Epithelial cell of esophagus (primary cell): ENCODE measurements at regions not wholly inside any gene's neighbourhood (a gene's known extent, or its start where the extent isn't known, plus 50 kb on each side); places are given as distances from the start of the nearest gene placed in this dataset.
"Not testable (repeated sequence)": the region's sequence is repeated elsewhere in the genome, so short reads cannot be mapped to it uniquely, and the experiment has no call there.

Source experiments
- DNase-seq: peaks from one replicate; pipeline ENCODE4 v3.0.0; 2010; ENCODE audit warnings: low read depth
- H3K4me3 ChIP-seq: 2 replicates; pipeline ENCODE4 v1.5.1; 2011; ENCODE audit warnings: mild to moderate bottlenecking, low read length, control low read depth
- TF ChIP-seq, protein P1 (sequence below): IDR thresholded peaks from 2 replicates; pipeline ENCODE4 v1.5.1; 2011; ENCODE audit warnings: low read depth, mild to moderate bottlenecking, low read length, control low read depth, inconsistent platforms; ENCODE audit not compliant: insufficient read depth; ENCODE audit errors: missing control alignments

- H3K4me3 ChIP-seq, result no peak overlapping the region
- TF ChIP-seq, protein P1, sequence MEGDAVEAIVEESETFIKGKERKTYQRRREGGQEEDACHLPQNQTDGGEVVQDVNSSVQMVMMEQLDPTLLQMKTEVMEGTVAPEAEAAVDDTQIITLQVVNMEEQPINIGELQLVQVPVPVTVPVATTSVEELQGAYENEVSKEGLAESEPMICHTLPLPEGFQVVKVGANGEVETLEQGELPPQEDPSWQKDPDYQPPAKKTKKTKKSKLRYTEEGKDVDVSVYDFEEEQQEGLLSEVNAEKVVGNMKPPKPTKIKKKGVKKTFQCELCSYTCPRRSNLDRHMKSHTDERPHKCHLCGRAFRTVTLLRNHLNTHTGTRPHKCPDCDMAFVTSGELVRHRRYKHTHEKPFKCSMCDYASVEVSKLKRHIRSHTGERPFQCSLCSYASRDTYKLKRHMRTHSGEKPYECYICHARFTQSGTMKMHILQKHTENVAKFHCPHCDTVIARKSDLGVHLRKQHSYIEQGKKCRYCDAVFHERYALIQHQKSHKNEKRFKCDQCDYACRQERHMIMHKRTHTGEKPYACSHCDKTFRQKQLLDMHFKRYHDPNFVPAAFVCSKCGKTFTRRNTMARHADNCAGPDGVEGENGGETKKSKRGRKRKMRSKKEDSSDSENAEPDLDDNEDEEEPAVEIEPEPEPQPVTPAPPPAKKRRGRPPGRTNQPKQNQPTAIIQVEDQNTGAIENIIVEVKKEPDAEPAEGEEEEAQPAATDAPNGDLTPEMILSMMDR, result no peak
- no peak for DNase-seq
These were observed 271.8 kb downstream of the ZIC1 start for GRCh38 chr3:147680837-147681483.

GRCh38 chr3:147688868-147689267, 279.7 kb downstream of the ZIC1 start:
- TF ChIP-seq, protein P1, result no peak
- no peak overlapping the region for H3K4me3 ChIP-seq
- DNase-seq, result no peak

DNA sequence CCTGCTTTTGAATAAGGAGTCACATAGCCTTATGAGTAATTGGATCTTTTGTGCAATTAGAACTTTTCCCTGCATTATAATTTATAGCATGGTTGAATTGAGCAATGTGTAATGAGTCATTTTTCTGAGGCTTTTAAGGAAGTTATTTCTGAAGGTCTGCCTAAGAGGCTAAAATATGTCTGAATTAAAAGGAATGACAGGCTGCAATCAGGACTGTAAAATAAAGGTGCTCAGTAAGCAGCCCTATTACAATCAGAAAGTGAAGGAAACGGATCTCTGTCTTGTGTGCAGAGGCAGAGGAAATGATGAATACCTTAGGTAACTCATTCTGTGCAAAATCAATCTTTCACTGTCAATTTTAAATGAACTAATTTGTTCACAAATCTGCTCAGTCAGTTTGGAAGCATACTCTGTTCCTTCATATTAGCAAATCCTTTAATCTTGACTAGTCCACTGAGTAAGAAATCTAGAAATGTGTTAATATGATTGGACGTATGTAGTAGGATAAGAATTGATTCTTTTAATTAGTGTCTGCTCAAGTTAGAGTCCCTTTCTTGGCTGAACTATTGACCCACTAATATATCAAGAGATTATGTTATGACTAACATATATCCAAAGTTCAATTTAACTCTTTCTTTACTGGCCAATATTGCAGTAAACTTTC, 290.1 kb downstream of the ZIC1 start:
- H3K4me3 ChIP-seq, result no peak overlapping the region
- peak; percentile 78 for DNase-seq
- TF ChIP-seq, protein P1, result no peak

- no peak for DNase-seq
- TF ChIP-seq, protein P1, result no peak
- H3K4me3 ChIP-seq, result no peak overlapping the region
These were observed 292.0 kb downstream of the ZIC1 start for GRCh38 chr3:147701195-147701594.

DNA sequence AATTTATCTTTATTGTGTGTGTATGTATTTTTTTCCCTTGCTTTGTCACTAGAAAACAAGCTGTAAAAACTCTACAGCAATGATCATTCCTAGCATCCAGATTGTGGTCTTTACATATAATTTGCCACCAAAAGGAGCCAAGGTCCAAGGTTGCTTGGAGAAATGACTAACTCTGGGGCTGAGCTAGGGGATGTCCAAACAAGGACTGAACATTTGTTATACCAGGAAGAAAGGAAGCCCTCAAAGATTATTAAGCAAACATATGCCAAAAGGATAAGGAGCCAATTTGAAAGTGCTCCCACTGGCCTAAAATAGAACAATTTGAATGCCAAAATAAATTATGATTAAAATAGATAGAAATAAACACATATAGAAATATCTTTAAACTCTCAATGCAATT, 293.3 kb downstream of the ZIC1 start:
- H3K4me3 ChIP-seq, result no peak overlapping the region
- TF ChIP-seq, protein P1, result no peak
- no peak for DNase-seq

DNA sequence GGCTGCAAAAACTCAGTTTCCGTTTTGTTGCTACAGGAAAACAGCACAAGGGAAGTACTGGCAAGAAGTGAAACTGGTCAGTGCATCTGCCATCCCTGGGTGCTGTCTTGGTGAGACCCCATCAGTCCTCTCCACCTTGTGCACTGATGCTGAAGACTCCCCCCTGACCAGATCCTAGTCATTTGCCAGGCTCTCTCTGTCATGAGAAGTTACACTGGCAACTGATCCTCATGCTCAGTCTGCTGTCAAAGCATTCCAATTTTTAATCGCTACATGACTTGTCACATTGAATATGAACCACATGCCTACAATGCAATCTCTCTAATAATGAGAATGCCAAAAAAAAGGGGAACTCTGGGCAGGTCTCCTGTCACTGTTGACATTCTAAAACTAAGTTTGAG, 296.5 kb downstream of the ZIC1 start:
- no peak overlapping the region for H3K4me3 ChIP-seq
- TF ChIP-seq, protein P1, result no peak
- DNase-seq, result no peak

- not testable (repeated sequence) for DNase-seq, H3K4me3 ChIP-seq
These were observed 301.6 kb downstream of the ZIC1 start for GRCh38 chr3:147710753-147711152.
